Tibial artery (tissue), 4 donors: ENCODE measurements at regions not wholly inside any gene's neighbourhood (a gene's known extent, or its start where the extent isn't known, plus 50 kb on each side); places are given as distances from the start of the nearest gene placed in this dataset.

ENCODE experiments used
- DNase-seq, 2 donors: peaks; one replicate each; pipeline ENCODE4 v3.0.0-alpha.2; 2019
- H3K27ac ChIP-seq, 2 donors: fragments of 200-600 bp; sonication (generic) in 1 of 2; 1 replicate in 1 of 2; 2 replicates in 1 of 2; pipeline ENCODE4 v1.5.1; 2018 to 2019; ENCODE audit warnings: mild to moderate bottlenecking in 1 of 2
- H3K27me3 ChIP-seq, 2 donors: fragments of 200-600 bp; sonication (generic) in 1 of 2; one replicate each; pipeline versions ENCODE4 v1.5.1 to v1.6.0; 2016 to 2019
- H3K36me3 ChIP-seq, 3 donors: fragments of 200-600 bp; sonication (generic) in 2 of 3; one replicate each; pipeline ENCODE4 v1.5.1; 2016 to 2019; ENCODE audit warnings: mild to moderate bottlenecking in 2 of 3
- H3K4me1 ChIP-seq, 4 donors: fragments of 200-600 bp; sonication (generic) in 2 of 4; 1 replicate in 3 of 4; 2 replicates in 1 of 4; pipeline ENCODE4 v1.5.1; 2016 to 2019
- H3K4me3 ChIP-seq, 2 donors: fragments of 200-600 bp; sonication (generic) in 1 of 2; 1 replicate in 1 of 2; 2 replicates in 1 of 2; pipeline ENCODE4 v1.5.1; 2018 to 2019; ENCODE audit warnings: mild to moderate bottlenecking in 2 of 2
- H3K9me3 ChIP-seq, 3 donors: fragments of 200-600 bp; sonication (generic) in 1 of 3; one replicate each; pipeline ENCODE4 v1.5.1; 2016 to 2019
- CTCF ChIP-seq, 2 experiments: fragments of 200-600 bp in 1 of 2; fragments of 450-650 bp in 1 of 2; IDR thresholded peaks; one replicate each; pipeline ENCODE4 v1.5.1; 2017 to 2019; ENCODE audit warnings: antibody characterized with exemption in 2 of 2, mild to moderate bottlenecking in 1 of 2, moderate library complexity in 1 of 2
- intact Hi-C: fragments of 100-400 bp; cut with DNase I; formaldehyde crosslinking; loops from one replicate; pipeline ENCODE4 v1.15.0; 2023; ENCODE audit warnings: low total_unique reads

GRCh38 chr3:145272684-145273083 lies 888.3 kb downstream of the PLOD2 start:
- Histone ChIP-seq H3K4me1 (no peaks in the 10 kb centered on the region), H3K27me3 (no peaks in the 10 kb centered on the region), H3K4me3 (no peak overlapping the region), H3K27ac (no peak overlapping the region), H3K9me3 (peaks cover 0 to 7% (median 4%) of the 10 kb centered on the region in 3 donors), H3K36me3 (no peaks in the 10 kb centered on the region)
- no peak for TF ChIP-seq CTCF (IDR thresholded peaks at IDR 0.05)
- intact Hi-C loops, result no loop called here
- no peak for DNase-seq

- intact Hi-C loops, result no loop called here
- DNase-seq, result no peak
- H3K27ac ChIP-seq, result no peak overlapping the region
- no peaks in the 10 kb centered on the region for H3K9me3 ChIP-seq
- H3K4me3 ChIP-seq, result no peak overlapping the region
- no peaks in the 10 kb centered on the region for H3K4me1 ChIP-seq
- no peak for TF ChIP-seq CTCF (IDR thresholded peaks at IDR 0.05)
- no peaks in the 10 kb centered on the region for H3K36me3 ChIP-seq
- H3K27me3 ChIP-seq, result no peaks in the 10 kb centered on the region
Observed at GRCh38 chr3:145282505-145282904, 878.5 kb downstream of the PLOD2 start.

- Histone ChIP-seq H3K4me3 (no peak overlapping the region), H3K27ac (no peak overlapping the region), H3K4me1 (no peaks in the 10 kb centered on the region), H3K27me3 (no peaks in the 10 kb centered on the region), H3K36me3 (no peaks in the 10 kb centered on the region), H3K9me3 (no peaks in the 10 kb centered on the region)
- TF ChIP-seq CTCF (IDR thresholded peaks at IDR 0.05), result no peak
- no peak for DNase-seq
- intact Hi-C loops, result no loop called here
Observed at GRCh38 chr3:145286937-145287336, 874.0 kb downstream of the PLOD2 start.

GRCh38 chr3:145290010-145290409 lies 871.0 kb downstream of the PLOD2 start:
- intact Hi-C loops, result no loop called here
- H3K36me3 ChIP-seq, result no peaks in the 10 kb centered on the region
- no peak for TF ChIP-seq CTCF (IDR thresholded peaks at IDR 0.05)
- H3K27ac ChIP-seq, result no peak overlapping the region
- no peaks in the 10 kb centered on the region for H3K27me3 ChIP-seq
- no peaks in the 10 kb centered on the region for H3K9me3 ChIP-seq
- no peak for DNase-seq
- H3K4me3 ChIP-seq, result no peak overlapping the region
- H3K4me1 ChIP-seq, result no peaks in the 10 kb centered on the region

GRCh38 chr3:145294572-145294971 lies 866.4 kb downstream of the PLOD2 start:
- intact Hi-C loops, result no loop called here
- TF ChIP-seq CTCF (IDR thresholded peaks at IDR 0.05), result no peak

GRCh38 chr3:145307272-145307671 lies 853.7 kb downstream of the PLOD2 start:
- Histone ChIP-seq H3K4me1 (no peaks in the 10 kb centered on the region), H3K27ac (no peak overlapping the region), H3K27me3 (no peaks in the 10 kb centered on the region), H3K4me3 (no peak overlapping the region), H3K36me3 (no peaks in the 10 kb centered on the region), H3K9me3 (no peaks in the 10 kb centered on the region)
- intact Hi-C loops, result no loop called here
- no peak for DNase-seq
- TF ChIP-seq CTCF (IDR thresholded peaks at IDR 0.05), result no peak

More at GRCh38 chr3:145294572-145294971, 866.4 kb downstream of the PLOD2 start:
- Histone ChIP-seq H3K27ac (no peak overlapping the region), H3K4me1 (no peaks in the 10 kb centered on the region), H3K36me3 (no peaks in the 10 kb centered on the region), H3K27me3 (no peaks in the 10 kb centered on the region), H3K4me3 (no peak overlapping the region), H3K9me3 (no peaks in the 10 kb centered on the region)
- DNase-seq, result no peak
